Suppressor macrophage (primary cell): ENCODE measurements at regions not wholly inside any gene's neighbourhood (a gene's known extent, or its start where the extent isn't known, plus 50 kb on each side); places are given as distances from the start of the nearest gene placed in this dataset.
A peak's percentile ranks its signal among the peaks of the same experiment; 100 is the strongest.
"Not testable (repeated sequence)": the region's sequence is repeated elsewhere in the genome, so short reads cannot be mapped to it uniquely, and the experiment has no call there.

Source experiments
- DNase-seq, 4 experiments: peaks; one replicate each; pipeline ENCODE4 v3.0.0-alpha.2; 2020 to 2022

DNA sequence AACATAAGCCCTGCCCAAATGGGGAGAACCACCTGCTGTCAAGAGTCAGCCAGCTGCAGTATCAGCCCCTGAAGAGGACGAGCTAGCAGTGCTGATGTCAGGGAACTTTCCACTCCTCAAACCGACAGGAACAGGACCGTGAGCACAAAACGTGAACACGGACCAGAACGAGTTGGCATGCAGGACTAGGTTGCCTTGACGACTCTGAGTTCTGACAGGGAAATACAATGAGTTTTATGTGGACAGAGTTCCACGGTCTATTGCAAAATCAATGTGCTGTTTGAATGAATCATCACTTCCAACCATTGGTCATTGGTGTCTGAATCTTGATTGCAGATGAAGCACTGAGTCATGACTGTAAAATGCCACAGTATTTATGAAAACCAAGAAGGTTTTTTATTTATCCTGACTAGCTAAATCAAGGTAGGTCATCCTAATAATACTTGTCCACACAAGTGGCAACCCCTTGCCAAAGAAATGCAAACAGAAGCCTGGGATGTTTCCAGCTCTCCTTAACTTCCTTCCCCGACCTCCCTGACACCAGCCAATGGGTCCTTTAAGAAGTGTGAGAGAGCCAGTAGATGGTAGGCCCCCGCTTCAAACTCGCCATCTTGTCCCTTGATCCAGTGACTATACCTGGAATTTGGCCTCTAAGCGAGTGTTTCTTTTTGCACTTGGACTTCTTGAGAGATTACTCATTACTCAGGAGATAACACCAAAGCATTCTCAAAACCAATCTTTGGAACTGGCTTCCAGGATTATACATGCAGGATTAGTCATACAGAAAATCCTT lies 119.6 kb downstream of the ASB7 start:
- peak; percentile 76 to 93 (median 85) for DNase-seq

DNA sequence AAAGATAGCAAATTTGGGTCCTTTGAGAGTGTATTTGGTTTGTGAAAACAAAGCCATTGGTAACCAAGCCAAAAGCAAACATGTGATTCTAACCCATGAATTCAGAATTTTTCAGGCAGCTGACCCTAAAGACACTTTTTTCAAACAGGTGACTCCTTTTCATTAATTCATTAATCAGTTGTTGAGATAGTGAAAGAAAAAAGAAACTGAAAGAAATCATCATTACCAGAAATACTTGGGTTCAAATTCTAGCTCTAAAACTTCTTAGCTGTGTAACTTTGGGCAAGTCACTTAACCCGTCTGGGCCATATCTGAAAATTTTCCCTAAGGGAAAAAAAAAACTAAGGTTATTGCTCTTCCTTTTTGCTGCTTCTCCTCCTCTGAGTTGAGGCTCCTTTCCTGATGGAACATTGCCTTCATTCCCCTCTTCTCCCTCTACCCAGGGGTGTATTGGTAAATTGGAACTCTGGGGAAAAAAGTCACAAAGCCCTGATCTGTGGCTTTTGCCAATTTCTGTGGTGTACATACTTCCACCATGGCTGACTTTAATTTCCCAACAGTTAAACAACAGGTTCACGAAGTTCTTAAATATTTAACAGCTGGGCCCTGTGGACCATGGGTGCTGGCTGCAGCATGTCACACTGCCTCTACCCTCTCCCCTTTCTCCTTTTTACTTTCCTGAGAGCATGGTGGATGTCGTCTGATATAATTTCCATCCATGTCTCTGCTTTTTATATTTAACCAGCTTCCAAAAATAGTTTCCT lies 120.3 kb downstream of the ASB7 start:
- no peak for DNase-seq

- DNase-seq, result no peak
Measured at GRCh38 chr15:100723315-100723801, 121.0 kb downstream of the ASB7 start.

GRCh38 chr15:100725121-100726069 lies 123.0 kb downstream of the ASB7 start:
- DNase-seq, result no peak

- DNase-seq, result no peak
Measured at GRCh38 chr15:100726070-100726420, 123.7 kb downstream of the ASB7 start.

DNA sequence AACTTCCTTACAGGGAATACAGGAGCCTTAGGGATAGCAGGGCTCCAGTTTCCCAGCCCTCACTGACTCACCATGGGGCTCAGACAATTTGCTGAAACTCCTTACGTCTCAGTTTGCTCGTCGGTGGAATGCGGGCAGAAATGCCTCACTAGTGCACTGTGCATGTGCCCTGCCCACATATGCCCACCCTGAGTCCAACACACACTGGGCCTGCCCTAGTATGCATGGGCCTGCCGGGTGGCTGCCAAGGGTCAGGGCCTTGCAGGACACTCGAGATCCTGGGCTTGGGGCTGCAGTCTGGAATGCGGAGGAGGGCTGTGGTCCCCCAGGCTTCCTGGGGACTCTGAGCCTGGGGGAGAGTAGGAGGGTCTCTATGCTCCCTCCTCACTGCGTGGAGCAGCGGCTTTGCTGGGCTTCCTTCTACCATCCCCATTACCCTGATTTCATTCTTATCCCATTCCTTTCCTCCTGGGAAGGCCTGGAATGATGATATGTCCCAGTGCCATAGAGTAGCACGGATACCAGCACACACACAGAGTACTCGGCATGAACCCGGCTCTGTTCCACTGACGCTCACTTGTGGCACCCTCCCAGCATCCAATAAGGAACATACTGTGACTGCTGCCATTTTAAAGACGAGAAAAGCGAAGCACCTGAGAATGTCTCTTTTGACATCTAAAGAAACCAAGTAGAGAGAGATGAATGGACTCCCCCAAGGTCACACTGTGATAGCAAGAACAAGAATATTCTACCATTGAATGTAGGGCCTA lies 124.2 kb downstream of the ASB7 start:
- DNase-seq, result no peak

DNA sequence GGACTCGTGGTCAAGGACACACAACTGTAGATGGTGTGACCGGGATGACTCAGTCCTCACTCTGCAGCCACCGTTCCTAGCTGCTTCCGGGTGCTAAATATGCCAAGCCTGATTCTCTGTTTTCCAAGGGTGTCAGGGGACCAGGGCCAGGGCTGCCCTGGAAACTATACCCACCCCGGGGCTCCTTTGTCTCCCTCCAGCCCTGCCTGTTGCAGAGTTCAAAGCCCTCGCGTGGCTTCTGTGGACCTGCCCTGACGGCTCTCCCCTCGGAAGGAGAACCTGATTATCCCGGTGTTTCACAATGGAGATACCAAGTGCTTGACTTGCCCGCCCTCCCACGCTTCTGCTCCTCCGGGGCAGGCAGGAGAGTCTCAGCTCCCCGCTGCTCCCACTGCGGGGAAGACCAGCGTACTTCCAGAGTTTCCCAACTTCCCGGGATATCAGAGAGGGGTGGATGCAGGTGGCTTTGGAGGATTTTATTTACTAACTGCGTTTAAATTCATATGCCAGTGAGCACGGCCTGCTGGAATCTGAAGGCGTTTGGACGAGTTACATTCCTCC lies 125.0 kb downstream of the ASB7 start:
- no peak for DNase-seq

GRCh38 chr15:100728371-100729201 lies 126.2 kb downstream of the ASB7 start:
- no peak for DNase-seq

- DNase-seq, result no peak
Measured at GRCh38 chr15:100729461-100729860, 127.1 kb downstream of the ASB7 start.

- no peak for DNase-seq
Measured at GRCh38 chr15:100730129-100730528, 127.7 kb downstream of the ASB7 start.

DNA sequence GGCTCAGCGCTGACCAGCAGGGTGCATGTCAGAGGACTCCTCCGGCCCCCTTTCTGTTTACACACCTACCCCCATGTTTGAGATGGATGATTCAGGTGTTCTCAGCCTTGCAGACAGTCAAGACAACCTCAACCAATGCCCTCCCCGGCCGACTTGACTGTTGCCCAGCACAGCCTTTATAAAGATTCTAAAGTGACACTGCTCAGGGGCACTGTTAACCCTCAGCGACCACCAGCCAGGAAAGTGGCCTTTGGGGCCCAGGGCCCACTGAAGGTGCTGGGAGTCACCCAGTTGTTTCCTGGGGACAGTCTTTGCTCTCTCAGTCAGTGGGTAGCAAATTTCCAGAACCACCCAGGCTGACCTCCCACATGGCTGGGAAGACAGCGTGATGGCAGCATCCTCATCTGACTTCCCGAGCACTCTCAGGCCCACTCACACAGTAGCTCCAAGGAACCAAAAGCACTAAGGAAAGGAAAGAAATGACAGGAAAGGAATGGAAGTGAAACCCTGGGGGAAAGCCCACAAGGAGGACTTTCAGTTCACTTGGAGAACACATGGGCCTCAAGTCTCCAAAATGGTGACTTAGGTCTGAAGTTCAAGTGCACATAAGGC lies 128.4 kb downstream of the ASB7 start:
- no peak for DNase-seq

DNA sequence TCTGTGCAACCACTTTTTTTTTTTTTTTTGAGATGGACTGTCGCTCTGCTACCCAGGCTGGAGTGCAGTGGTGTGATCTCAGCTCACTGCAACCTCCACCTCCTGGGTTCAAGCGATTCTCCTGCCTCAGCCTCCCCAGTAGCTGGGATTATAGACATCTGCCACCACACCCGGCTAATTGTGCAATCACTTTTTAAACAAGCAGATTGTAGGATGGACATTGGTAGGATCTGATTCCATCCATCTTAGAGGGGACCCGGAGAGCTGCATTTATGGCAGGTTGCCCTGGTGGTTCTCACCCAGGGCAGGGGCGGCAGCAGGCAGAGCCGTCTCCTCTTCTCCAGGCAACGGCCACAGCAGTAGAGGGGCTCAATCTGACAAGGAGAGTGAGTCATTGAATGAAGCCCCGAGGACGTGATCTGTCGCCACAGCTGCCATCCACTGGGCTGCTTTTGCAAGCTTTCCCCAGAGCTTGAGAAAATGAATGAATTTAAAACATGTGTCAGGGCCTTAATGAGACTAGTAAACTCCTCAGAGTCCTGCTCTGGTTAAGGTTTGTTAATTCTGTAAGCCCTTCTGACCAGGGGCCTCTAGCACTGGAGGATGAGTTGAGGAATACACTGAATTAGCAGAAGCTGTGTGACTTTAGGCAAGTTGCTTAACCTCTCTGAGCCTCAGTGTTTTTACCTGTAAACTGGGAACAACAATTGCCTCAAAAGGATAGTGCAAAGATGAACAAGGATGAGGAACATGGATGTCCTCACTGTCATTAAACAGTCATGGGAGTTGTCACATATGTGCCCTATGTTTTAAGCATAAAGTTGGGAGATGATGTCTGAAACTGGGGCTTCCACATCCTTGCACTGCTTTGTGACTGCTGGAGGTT lies 129.1 kb downstream of the ASB7 start:
- no peak for DNase-seq

GRCh38 chr15:100732211-100733055 lies 130.0 kb downstream of the ASB7 start:
- DNase-seq, result no peak

DNA sequence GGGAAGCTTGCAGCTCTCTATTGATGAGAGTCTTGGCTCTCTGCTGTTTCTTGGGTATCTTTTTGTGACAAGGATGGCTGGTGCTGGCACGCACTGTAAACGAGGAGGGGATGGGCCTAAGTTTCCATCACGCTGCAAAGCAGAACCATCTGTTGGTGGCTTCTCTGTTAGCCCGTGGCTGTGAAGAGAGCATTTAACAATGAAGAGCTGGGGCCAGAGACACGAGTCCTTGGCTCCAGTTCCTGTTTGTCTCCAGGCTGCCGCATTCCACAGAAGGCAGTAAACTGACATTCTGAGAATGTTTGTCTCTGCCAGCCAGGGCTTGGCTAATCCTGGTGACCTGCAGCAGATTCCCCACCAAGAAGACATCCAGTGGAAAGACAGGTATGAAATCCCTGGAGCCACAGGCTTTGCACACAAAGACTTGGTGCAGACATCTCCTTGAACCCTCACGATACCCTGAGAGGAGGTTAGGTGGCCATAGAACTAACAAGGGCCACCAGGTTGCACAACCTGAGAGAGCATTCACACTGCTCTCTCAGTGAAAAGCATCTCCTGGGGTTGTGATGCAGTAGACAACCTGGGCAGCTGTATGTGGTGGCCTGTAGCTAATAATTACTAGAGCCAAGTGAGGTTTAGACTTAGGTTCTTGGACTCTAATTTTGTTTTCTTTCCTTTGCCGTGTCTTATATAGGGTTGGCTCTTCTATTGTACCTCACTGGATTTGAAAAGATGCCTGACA lies 130.9 kb downstream of the ASB7 start:
- DNase-seq, result no peak

- DNase-seq, result not testable (repeated sequence)
Measured at GRCh38 chr15:100733843-100734185, 131.4 kb downstream of the ASB7 start.

- no peak for DNase-seq
Measured at GRCh38 chr15:100734586-100734985, 132.2 kb downstream of the ASB7 start.
